ENCODE measurements at regions not wholly inside any gene's neighbourhood (a gene's known extent, or its start where the extent isn't known, plus 50 kb on each side); places are given as distances from the start of the nearest gene placed in this dataset.

DNA sequence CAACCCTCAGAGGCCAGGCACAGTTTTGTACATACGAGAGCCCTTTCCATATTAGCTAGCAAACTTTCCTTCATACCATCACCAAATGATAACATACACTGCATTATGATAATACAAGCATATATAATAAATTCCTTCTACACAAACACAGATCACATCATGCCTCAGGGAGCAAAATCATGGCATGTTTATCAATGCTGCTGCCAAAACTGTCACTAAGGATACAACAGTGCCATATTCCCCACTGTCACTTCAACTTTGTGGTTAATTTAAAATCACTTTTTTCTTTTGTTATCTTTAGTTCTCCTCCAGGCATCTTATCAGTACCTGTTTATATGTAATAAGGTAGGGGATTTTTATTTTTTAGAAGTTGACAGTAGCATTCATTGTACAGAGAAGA lies 196.3 kb downstream of the EPM2A start:
- no peak overlapping the region for H3K4me3 ChIP-seq
- no peak for DNase-seq
- no peaks in the 10 kb centered on the region for H3K27me3 ChIP-seq
- no peaks in the 10 kb centered on the region for H3K4me1 ChIP-seq
- no peaks in the 10 kb centered on the region for H3K9me3 ChIP-seq
- TF ChIP-seq, protein P1, sequence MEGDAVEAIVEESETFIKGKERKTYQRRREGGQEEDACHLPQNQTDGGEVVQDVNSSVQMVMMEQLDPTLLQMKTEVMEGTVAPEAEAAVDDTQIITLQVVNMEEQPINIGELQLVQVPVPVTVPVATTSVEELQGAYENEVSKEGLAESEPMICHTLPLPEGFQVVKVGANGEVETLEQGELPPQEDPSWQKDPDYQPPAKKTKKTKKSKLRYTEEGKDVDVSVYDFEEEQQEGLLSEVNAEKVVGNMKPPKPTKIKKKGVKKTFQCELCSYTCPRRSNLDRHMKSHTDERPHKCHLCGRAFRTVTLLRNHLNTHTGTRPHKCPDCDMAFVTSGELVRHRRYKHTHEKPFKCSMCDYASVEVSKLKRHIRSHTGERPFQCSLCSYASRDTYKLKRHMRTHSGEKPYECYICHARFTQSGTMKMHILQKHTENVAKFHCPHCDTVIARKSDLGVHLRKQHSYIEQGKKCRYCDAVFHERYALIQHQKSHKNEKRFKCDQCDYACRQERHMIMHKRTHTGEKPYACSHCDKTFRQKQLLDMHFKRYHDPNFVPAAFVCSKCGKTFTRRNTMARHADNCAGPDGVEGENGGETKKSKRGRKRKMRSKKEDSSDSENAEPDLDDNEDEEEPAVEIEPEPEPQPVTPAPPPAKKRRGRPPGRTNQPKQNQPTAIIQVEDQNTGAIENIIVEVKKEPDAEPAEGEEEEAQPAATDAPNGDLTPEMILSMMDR (IDR thresholded peaks at IDR 0.05): no peak
- no peak for TF ChIP-seq POLR2A (IDR thresholded peaks at IDR 0.05)
- no peaks in the 10 kb centered on the region for H3K36me3 ChIP-seq (ENCODE audit: low read depth, missing control alignments)
- WGBS, 2 donors: 78 to 89% methylated on average over 1 of the region's 1 CpG
- intact Hi-C loops (cut with DNase I; ENCODE audit: low total_unique reads): no loop called here
- no peak overlapping the region for H3K27ac ChIP-seq

GRCh38 chr6:145539831-145540230 lies 195.5 kb downstream of the EPM2A start:
- no peak overlapping the region for H3K4me3 ChIP-seq
- TF ChIP-seq, protein P1 (IDR thresholded peaks at IDR 0.05): no peak
- no peak for TF ChIP-seq POLR2A (IDR thresholded peaks at IDR 0.05)
- WGBS, 2 donors: 88 to 93% methylated on average over 3 of the region's 3 CpGs
- H3K9me3 ChIP-seq: no peaks in the 10 kb centered on the region
- no peaks in the 10 kb centered on the region for H3K27me3 ChIP-seq
- DNase-seq: no peak
- H3K27ac ChIP-seq: no peak overlapping the region
- intact Hi-C loops (cut with DNase I; ENCODE audit: low total_unique reads): no loop called here
- H3K36me3 ChIP-seq (ENCODE audit: low read depth, missing control alignments): no peaks in the 10 kb centered on the region
- no peaks in the 10 kb centered on the region for H3K4me1 ChIP-seq

- no peaks in the 10 kb centered on the region for H3K36me3 ChIP-seq (ENCODE audit: low read depth, missing control alignments)
- H3K27me3 ChIP-seq: no peaks in the 10 kb centered on the region
- intact Hi-C loops (cut with DNase I; ENCODE audit: low total_unique reads): no loop called here
- no peak for DNase-seq
- H3K27ac ChIP-seq: no peak overlapping the region
- no peaks in the 10 kb centered on the region for H3K9me3 ChIP-seq
- H3K4me3 ChIP-seq: no peak overlapping the region
- TF ChIP-seq, protein P1 (IDR thresholded peaks at IDR 0.05): no peak
- no peak for TF ChIP-seq POLR2A (IDR thresholded peaks at IDR 0.05)
- no peaks in the 10 kb centered on the region for H3K4me1 ChIP-seq
- 92 to 98% methylated on average over 2 of the region's 2 CpGs for WGBS, 2 donors
These were observed 194.6 kb downstream of the EPM2A start for GRCh38 chr6:145540741-145541140.

- no peaks in the 10 kb centered on the region for H3K27me3 ChIP-seq
- no peak overlapping the region for H3K27ac ChIP-seq
- no peak overlapping the region for H3K4me3 ChIP-seq
- TF ChIP-seq, protein P1 (IDR thresholded peaks at IDR 0.05): no peak
- TF ChIP-seq POLR2A (IDR thresholded peaks at IDR 0.05): no peak
- H3K36me3 ChIP-seq (ENCODE audit: low read depth, missing control alignments): no peaks in the 10 kb centered on the region
- 68 to 82% methylated on average over 1 of the region's 1 CpG for WGBS, 2 donors
- no peaks in the 10 kb centered on the region for H3K4me1 ChIP-seq
- DNase-seq: no peak
- no peaks in the 10 kb centered on the region for H3K9me3 ChIP-seq
- intact Hi-C loops (cut with DNase I; ENCODE audit: low total_unique reads): no loop called here
These were observed 191.3 kb downstream of the EPM2A start for GRCh38 chr6:145544041-145544440.

DNA sequence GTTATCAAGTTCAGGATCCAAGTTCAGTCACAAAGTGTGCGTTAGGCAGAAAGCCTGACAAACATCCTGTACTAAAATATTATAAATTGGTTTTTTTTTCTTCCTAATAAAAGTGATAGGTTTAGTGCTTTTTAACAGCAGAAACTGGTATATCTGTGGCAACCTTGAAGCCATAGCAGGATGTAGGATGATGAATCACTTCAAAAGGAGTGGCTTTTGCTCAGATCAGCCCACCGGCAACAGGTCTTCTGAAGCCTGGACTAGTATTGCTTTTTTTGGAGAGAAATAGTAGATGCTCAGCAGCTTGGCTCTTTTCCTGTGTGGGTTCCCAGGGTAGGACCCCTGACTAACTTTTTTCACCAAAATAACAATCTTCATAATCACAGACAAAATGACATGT lies 190.8 kb downstream of the EPM2A start:
- Histone ChIP-seq H3K27me3 (no peaks in the 10 kb centered on the region), H3K4me3 (no peak overlapping the region), H3K27ac (no peak overlapping the region), H3K9me3 (no peaks in the 10 kb centered on the region), H3K4me1 (no peaks in the 10 kb centered on the region), H3K36me3 (ENCODE audit: low read depth, missing control alignments) (no peaks in the 10 kb centered on the region)
- no peak for DNase-seq
- WGBS, 2 donors: 45 to 55% methylated on average over 2 of the region's 2 CpGs
- intact Hi-C loops (cut with DNase I; ENCODE audit: low total_unique reads): no loop called here
- TF ChIP-seq, protein P1 (IDR thresholded peaks at IDR 0.05): no peak
- TF ChIP-seq POLR2A (IDR thresholded peaks at IDR 0.05): no peak
